ENCODE measurements at regions not wholly inside any gene's neighbourhood (a gene's known extent, or its start where the extent isn't known, plus 50 kb on each side); places are given as distances from the start of the nearest gene placed in this dataset.
"Not testable (repeated sequence)": the region's sequence is repeated elsewhere in the genome, so short reads cannot be mapped to it uniquely, and the experiment has no call there.

DNA sequence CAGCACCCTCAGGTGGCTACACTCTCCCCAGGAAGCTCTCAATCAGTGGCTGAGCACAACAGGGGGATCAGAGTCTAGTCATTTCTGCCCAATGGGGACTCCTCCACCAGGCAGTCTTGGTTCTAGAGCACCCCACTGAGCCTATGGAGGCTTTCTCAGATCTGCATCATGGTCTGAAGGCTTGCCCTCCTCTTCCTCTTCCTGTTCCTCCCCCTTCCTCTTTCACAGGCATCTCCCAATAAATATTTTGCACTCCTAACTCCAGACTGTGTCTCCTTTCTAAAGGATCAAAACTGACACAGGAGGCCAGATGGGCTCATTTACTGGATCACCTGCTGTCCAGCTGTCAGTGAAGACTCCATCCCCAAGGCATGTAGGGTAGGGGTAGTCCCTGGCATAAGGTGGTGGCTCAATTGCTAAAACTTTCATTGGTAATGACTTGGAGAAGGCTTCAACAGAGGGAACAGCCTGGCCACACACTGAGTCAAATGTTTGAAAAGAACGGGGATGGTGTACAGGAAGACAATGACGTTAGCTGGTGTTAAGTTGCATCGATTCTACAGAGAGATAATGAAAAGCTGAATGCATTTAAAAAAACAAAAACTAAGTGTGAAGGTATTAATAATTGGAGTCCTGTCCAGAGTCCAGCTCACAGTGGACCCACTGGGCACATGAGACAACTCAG, 84.2 kb upstream of the SLC2A1 start:
- no peak for DNase-seq (ENCODE audit: low read depth)

DNA sequence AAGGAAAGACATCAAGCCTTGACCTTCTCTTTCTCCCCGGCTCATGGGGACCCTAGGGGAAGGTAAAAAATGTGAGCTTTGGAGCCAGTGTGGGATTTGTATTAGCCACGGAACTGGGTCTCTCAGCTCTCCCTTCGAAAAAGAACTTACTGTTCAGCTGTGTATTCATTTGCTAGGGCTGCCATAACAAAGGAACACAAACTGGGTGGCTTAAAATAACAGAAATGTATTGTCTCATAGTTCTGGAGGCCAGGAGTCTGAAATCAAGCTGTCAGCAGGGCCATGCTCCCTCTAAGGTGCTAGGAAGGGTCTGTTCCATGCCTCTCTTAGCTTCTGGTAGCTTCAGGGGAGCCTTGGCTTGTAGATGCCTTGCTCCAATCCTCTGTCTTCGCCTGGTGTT, 83.5 kb upstream of the SLC2A1 start:
- DNase-seq (ENCODE audit: low read depth) = no peak

GRCh38 chr1:43041591-43041990, 82.9 kb upstream of the SLC2A1 start:
- DNase-seq (ENCODE audit: low read depth) = no peak

DNA sequence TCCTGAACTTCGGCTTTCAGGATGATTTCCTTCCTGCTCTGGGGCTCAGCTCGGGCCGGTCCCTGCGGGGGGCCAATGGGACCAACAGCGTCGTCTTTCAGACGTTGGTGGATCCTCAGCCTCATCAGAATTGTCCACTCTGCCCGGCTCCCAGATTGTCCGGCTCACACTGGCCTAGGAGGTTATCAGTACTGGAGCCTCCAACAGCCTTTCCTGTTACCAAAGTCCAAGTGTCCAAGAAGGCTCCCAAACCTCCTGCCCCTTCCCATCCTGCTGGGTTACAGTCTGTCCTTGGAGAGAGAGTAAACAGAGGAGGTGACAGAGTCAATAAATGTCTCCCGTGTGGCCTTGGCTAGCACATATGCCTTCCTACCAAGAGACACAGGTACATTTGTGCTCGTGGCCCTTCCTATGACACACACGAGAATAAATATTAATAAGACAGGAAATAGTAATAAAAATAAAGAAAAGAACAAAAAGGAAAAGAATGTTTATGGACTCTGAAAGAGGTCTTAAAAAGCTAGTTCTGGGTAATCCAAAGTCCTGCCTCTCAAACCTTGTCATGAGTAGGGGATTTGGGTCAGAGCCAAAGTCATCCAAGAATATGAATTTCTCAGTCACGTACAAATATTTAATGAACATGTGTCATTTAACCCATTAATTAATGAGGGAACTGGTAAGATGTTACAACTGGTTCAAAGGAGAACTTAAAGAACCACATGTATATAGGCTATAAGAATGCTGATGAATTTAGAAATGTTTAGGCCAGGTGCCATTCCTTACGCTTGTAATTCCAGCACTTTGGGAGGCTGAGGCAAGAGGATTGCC, 80.8 kb upstream of the SLC2A1 start:
- DNase-seq (ENCODE audit: low read depth) = no peak

DNA sequence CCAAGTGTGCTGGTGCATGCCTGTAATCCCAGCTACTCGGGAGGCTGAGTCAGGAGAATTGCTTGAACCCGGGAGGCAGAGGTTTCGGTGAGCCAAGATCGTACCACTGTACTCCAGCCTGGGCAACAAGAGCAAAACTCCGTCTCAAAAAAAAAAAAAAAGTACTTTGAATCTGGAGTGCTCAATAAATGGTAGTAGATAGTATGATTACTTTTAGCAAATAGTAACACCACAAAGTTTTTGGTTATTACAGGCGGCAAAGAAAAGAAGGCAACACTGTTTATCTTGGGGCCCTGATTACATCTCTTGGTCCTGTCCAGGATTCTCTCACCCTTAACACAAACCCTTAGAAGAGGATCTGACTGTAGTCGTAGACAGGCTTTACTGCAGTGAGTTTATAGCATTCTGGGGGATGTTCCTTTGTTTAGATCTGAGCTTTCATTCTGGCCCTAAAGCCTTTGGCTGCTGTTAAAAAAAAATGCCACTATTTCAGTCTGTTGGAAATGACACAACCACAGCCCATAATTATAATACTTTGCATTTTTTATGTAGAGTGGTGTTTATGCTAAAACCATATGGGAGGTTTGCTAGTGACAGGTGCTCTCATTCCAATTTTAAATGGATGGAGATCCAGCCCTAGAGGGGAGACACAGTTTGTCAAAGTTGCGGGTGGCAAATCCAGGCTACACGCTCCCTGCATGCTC, 79.7 kb upstream of the SLC2A1 start:
- no peak for DNase-seq (ENCODE audit: low read depth)

DNA sequence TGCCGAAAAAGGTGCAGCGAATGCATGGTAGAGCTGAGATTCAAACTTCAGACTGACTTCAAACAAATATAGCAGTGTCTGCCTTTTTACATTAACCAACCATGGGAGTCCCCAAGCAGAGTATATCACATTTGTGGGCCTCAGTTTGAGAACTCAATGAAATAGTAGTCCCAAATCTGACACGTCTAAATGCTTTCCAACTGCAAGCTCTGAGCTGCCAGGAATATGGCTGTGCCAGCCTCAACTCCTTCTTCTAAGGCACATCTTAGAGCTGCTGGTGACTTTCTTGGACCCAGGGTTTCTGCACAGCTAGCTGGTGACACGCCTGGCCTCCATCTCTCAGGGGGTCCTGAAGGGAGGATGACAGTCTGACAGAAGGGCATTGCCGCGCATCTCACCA, 78.8 kb upstream of the SLC2A1 start:
- DNase-seq (ENCODE audit: low read depth) = no peak

- no peak for DNase-seq (ENCODE audit: low read depth)
Observed at GRCh38 chr1:43036932-43037331, 78.3 kb upstream of the SLC2A1 start.

DNA sequence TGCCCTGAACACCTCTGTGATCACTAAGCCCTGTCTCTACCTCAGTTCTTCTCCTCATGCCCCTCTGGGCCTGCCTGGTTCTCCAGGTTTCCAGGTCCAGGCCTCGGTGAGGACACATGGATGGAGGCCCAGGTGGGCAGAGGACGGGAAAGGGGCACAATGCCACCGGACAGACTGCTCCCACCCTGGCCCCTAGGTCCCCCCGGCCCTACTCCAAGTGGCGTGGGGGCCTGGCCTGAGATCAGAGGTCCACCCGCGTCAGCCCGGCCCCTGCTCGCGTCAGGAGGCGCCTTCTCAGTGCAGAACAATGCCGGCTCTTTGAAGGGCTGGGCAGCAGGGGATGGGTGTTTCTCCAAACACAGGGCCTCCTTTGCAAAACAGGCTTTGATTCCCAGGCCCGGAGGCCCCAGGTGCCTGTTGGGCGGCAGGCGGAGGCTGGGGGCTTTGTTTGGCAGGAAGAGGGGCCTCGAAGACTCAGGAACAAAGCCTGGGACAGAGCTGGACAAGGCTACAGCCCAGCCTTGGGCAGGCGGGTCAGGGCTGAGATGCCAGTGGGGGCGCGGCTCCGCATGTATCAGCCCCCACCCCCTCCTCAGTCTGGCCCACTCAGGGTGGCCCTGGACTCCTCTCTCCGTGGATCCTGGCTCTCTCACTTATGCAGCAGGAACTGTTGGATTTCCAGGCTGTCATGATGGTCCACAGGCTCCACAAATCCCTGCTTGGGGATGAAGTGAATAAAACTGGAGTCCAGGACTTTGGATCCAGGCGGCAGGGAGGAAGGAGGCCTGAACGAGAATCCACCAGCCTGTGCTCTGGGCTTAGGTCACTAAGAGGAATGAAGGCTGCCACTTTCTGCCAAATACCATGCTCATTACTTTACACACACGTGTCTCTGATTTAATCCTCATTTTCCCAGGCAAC, 77.4 kb upstream of the SLC2A1 start:
- DNase-seq (ENCODE audit: low read depth) = no peak

GRCh38 chr1:43034778-43035177, 76.1 kb upstream of the SLC2A1 start:
- DNase-seq (ENCODE audit: low read depth) = no peak

GRCh38 chr1:43034195-43034658, 75.6 kb upstream of the SLC2A1 start:
- no peak for DNase-seq (ENCODE audit: low read depth)

GRCh38 chr1:43031316-43032203, 72.9 kb upstream of the SLC2A1 start:
- DNase-seq (ENCODE audit: low read depth) = no peak

DNA sequence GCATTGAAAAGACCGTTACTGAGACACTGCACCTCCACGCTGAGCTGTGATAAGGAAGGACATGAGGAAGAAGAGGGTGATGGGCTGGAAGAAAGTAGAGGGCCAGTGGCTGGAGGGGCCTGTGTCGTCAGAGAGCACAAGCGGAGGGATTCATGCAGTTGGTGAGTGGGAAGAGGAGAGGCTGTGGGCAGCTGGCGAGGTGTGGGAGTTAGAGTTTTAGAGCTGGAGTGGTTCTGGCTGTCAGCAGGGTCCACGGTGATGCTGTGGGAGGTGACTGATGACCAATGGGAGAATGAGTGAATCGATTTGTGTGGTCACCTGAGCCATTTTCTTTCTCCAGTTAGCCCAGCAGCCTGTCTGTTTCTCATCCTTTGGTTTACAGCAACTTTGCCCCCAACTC, 66.2 kb upstream of the SLC2A1 start:
- no peak for DNase-seq (ENCODE audit: low read depth)

DNA sequence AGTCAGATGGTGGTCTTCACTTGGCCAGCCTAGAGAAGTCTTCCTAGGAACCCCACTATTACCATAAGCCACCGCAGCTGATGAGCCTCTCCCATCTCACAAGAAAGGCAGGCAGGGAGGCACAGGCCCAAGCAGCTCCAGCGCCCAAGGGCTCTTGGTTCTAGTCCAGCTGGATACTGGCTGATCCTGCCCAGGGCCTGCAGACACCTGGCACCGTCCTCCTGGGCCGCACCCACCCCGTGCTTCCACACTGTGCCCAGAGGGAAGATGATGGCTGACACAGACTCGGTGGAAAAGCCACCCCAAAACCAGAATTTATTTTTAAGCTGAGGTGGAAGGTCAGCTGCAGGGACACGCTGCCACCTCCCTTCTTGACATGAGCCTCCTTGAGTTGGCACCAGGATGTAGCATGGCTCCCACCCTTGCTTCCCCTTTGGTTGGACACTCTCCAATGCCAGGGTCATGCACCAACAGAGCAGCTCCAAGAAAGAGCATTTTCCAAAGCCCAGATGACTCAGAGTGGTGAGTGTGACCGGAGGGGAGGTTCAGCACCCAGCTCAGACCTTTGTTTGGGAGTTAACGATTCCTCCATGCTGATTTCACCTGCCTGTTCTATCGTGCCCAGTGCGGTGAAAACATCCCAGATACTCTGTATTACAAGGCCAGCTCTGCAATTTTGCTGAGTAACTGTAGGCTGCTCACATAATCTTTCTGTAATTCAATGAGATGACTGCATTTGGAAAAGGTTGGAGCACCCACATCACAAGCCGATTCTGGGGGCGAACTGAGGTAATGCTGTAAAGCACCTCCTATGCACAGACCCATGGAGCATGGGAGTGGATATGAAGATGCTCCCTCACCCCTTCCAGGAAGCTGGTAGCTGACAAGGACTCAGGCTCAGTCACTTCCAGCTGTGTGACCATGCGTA, 63.1 kb upstream of the SLC2A1 start:
- no peak for DNase-seq (ENCODE audit: low read depth)

GRCh38 chr1:43019226-43019625, 60.6 kb upstream of the SLC2A1 start:
- DNase-seq (ENCODE audit: low read depth) = no peak

GRCh38 chr1:43018121-43018520, 59.5 kb upstream of the SLC2A1 start:
- no peak for DNase-seq (ENCODE audit: low read depth)

GRCh38 chr1:43015269-43015668, 56.6 kb upstream of the SLC2A1 start:
- DNase-seq (ENCODE audit: low read depth) = no peak

- not testable (repeated sequence) for DNase-seq (ENCODE audit: low read depth)
Observed at GRCh38 chr1:43014579-43014978, 55.9 kb upstream of the SLC2A1 start.

- no peak for DNase-seq (ENCODE audit: low read depth)
Observed at GRCh38 chr1:43011020-43011419, 52.4 kb upstream of the SLC2A1 start.

- DNase-seq (ENCODE audit: low read depth) = no peak
Observed at GRCh38 chr1:43009274-43009673, 50.6 kb upstream of the SLC2A1 start.

Data from T follicular helper cell (primary cell).